ENCODE measurements at regions not wholly inside any gene's neighbourhood (a gene's known extent, or its start where the extent isn't known, plus 50 kb on each side); places are given as distances from the start of the nearest gene placed in this dataset.

DNA sequence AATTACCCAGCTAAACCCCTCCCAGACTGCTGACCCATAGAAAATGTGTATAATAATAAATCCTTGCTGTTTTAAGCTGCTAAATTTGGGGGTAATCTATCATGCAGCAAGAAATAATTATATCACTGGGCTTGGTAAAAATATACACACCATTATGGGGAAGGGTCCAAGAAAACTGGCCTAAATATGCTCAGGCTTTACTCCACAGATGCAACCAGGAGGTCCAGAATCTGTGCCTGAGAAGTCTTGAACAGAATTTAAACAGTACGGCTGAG is 102.5 kb upstream of the SLC44A1 start:
- TF ChIP-seq, protein P1, sequence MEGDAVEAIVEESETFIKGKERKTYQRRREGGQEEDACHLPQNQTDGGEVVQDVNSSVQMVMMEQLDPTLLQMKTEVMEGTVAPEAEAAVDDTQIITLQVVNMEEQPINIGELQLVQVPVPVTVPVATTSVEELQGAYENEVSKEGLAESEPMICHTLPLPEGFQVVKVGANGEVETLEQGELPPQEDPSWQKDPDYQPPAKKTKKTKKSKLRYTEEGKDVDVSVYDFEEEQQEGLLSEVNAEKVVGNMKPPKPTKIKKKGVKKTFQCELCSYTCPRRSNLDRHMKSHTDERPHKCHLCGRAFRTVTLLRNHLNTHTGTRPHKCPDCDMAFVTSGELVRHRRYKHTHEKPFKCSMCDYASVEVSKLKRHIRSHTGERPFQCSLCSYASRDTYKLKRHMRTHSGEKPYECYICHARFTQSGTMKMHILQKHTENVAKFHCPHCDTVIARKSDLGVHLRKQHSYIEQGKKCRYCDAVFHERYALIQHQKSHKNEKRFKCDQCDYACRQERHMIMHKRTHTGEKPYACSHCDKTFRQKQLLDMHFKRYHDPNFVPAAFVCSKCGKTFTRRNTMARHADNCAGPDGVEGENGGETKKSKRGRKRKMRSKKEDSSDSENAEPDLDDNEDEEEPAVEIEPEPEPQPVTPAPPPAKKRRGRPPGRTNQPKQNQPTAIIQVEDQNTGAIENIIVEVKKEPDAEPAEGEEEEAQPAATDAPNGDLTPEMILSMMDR (IDR thresholded peaks at IDR 0.05; ENCODE audit: poor library complexity, severe bottlenecking), result no peak
- TF ChIP-seq, protein P2, sequence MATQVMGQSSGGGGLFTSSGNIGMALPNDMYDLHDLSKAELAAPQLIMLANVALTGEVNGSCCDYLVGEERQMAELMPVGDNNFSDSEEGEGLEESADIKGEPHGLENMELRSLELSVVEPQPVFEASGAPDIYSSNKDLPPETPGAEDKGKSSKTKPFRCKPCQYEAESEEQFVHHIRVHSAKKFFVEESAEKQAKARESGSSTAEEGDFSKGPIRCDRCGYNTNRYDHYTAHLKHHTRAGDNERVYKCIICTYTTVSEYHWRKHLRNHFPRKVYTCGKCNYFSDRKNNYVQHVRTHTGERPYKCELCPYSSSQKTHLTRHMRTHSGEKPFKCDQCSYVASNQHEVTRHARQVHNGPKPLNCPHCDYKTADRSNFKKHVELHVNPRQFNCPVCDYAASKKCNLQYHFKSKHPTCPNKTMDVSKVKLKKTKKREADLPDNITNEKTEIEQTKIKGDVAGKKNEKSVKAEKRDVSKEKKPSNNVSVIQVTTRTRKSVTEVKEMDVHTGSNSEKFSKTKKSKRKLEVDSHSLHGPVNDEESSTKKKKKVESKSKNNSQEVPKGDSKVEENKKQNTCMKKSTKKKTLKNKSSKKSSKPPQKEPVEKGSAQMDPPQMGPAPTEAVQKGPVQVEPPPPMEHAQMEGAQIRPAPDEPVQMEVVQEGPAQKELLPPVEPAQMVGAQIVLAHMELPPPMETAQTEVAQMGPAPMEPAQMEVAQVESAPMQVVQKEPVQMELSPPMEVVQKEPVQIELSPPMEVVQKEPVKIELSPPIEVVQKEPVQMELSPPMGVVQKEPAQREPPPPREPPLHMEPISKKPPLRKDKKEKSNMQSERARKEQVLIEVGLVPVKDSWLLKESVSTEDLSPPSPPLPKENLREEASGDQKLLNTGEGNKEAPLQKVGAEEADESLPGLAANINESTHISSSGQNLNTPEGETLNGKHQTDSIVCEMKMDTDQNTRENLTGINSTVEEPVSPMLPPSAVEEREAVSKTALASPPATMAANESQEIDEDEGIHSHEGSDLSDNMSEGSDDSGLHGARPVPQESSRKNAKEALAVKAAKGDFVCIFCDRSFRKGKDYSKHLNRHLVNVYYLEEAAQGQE (IDR thresholded peaks at IDR 0.05; ENCODE audit: borderline replicate concordance), result no peak
- TF ChIP-seq EP300 (conservative IDR thresholded peaks at IDR 0.05; ENCODE audit: poor library complexity, severe bottlenecking) (no peak), POLR2AphosphoS5 (IDR thresholded peaks at IDR 0.05) (no peak), TAF1 (IDR thresholded peaks at IDR 0.05; ENCODE audit: low read depth) (no peak), EZH2 (IDR thresholded peaks at IDR 0.05; ENCODE audit: borderline replicate concordance, insufficient read depth, low read length, poor library complexity, severe bottlenecking) (no peak), MXI1 (conservative IDR thresholded peaks at IDR 0.05; ENCODE audit: poor library complexity, severe bottlenecking) (no peak), RAD21 (conservative IDR thresholded peaks at IDR 0.05) (no peak)
